HEK293 (cell line): ENCODE measurements at regions not wholly inside any gene's neighbourhood (a gene's known extent, or its start where the extent isn't known, plus 50 kb on each side); places are given as distances from the start of the nearest gene placed in this dataset.
A peak's percentile ranks its signal among the peaks of the same experiment; 100 is the strongest.

ENCODE experiments used
- CTCF ChIA-PET: fragments of 350-600 bp; formaldehyde crosslinking; extraction: SDS; loops from one replicate; lab custom pipeline; 2021; ENCODE audit warnings: antibody characterized with exemption; lab: Yijun Ruan, JAX
- POLR2A ChIA-PET: fragments of 300-600 bp; formaldehyde crosslinking; extraction: SDS; loops from one replicate; lab custom pipeline; 2020; ENCODE audit warnings: antibody characterized with exemption, inconsistent platforms; lab: Yijun Ruan, JAX
- H3K27ac ChIP-seq: fragments of 200-500 bp; sonication (Bioruptor generic); 2 replicates; pipeline ENCODE4 v1.5.1; 2014; ENCODE audit warnings: low read depth, low read length, control low read depth, inconsistent platforms; ENCODE audit errors: extremely low read depth
- H3K36me3 ChIP-seq, 2 experiments: fragments of 200-500 bp in 1 of 2; sonication (Bioruptor generic) in 1 of 2; 1 replicate in 1 of 2; 2 replicates in 1 of 2; pipeline ENCODE4 v1.5.1; 2014 to 2017; ENCODE audit warnings: inconsistent platforms in 2 of 2, low read length in 2 of 2; ENCODE audit not compliant: control insufficient read depth in 2 of 2, insufficient read depth in 1 of 2
- H3K4me1 ChIP-seq: fragments of 200-500 bp; sonication (Bioruptor generic); 2 replicates; pipeline ENCODE4 v1.5.1; 2014; ENCODE audit warnings: mild to moderate bottlenecking, low read length, inconsistent platforms; ENCODE audit not compliant: control insufficient read depth, insufficient read depth
- H3K4me3 ChIP-seq: 2 replicates; pipeline ENCODE4 v1.5.1; 2011; ENCODE audit warnings: low read depth, mild to moderate bottlenecking, control low read depth, low read length, moderate library complexity
- H3K9me3 ChIP-seq: fragments of 200-500 bp; sonication (Bioruptor generic); 2 replicates; pipeline ENCODE4 v1.5.1; 2014; ENCODE audit warnings: low read depth, low read length, inconsistent platforms; ENCODE audit not compliant: control insufficient read depth, insufficient read depth
- GLIS1 ChIP-seq: fragments of 450-650 bp; formaldehyde crosslinking; IDR thresholded peaks from 2 replicates; pipeline ENCODE4 v1.5.1; 2016; ENCODE audit warnings: missing biosample characterization, missing genetic modification characterization
- HOXD13 ChIP-seq: sonication (generic); formaldehyde crosslinking; IDR thresholded peaks from 2 replicates; pipeline ENCODE4 v1.8.0; 2022; ENCODE audit warnings: missing genetic modification reagents, borderline replicate concordance
- ZBTB1 ChIP-seq: fragments of 450-650 bp; formaldehyde crosslinking; IDR thresholded peaks from 2 replicates; pipeline ENCODE4 v1.5.1; 2016; ENCODE audit warnings: missing biosample characterization, missing genetic modification characterization
- ZFP41 ChIP-seq: fragments of 450-650 bp; formaldehyde crosslinking; IDR thresholded peaks from 2 replicates; pipeline ENCODE4 v1.5.1; 2016; ENCODE audit warnings: missing biosample characterization, missing genetic modification characterization, borderline replicate concordance
- ZNF138 ChIP-seq: fragments of 450-650 bp; formaldehyde crosslinking; IDR thresholded peaks from 2 replicates; pipeline ENCODE4 v1.5.1; 2016; ENCODE audit warnings: missing biosample characterization, missing genetic modification characterization, borderline replicate concordance
- ZNF155 ChIP-seq: fragments of 450-650 bp; formaldehyde crosslinking; IDR thresholded peaks from 2 replicates; pipeline ENCODE4 v1.5.1; 2016; ENCODE audit warnings: missing biosample characterization, missing genetic modification characterization
- ZNF184 ChIP-seq: fragments of 450-650 bp; IDR thresholded peaks from 2 replicates; pipeline ENCODE4 v1.5.1; 2018; ENCODE audit warnings: missing biosample characterization, mild to moderate bottlenecking, missing genetic modification characterization
- ZNF24 ChIP-seq: fragments of 450-650 bp; formaldehyde crosslinking; IDR thresholded peaks from 2 replicates; pipeline ENCODE4 v1.5.1; 2016; ENCODE audit warnings: missing biosample characterization, missing genetic modification characterization
- ZNF292 ChIP-seq: fragments of 450-650 bp; formaldehyde crosslinking; IDR thresholded peaks from 2 replicates; pipeline ENCODE4 v1.5.1; 2016; ENCODE audit warnings: low read depth, missing biosample characterization, missing genetic modification characterization, borderline replicate concordance
- ZNF324 ChIP-seq: fragments of 450-650 bp; formaldehyde crosslinking; IDR thresholded peaks from 2 replicates; pipeline ENCODE4 v1.5.1; 2016; ENCODE audit warnings: missing biosample characterization, missing genetic modification characterization
- ZNF473 ChIP-seq: fragments of 450-650 bp; formaldehyde crosslinking; IDR thresholded peaks from 2 replicates; pipeline ENCODE4 v1.5.1; 2017; ENCODE audit warnings: missing biosample characterization, missing genetic modification characterization
- ZNF521 ChIP-seq: fragments of 450-650 bp; formaldehyde crosslinking; IDR thresholded peaks from 2 replicates; pipeline ENCODE4 v1.5.1; 2017; ENCODE audit warnings: missing biosample characterization, mild to moderate bottlenecking, missing genetic modification characterization
- ZNF548 ChIP-seq: fragments of 450-650 bp; formaldehyde crosslinking; IDR thresholded peaks from 2 replicates; pipeline ENCODE4 v1.5.1; 2016; ENCODE audit warnings: missing biosample characterization, missing genetic modification characterization
- ZNF654 ChIP-seq: fragments of 450-650 bp; formaldehyde crosslinking; IDR thresholded peaks from 2 replicates; pipeline ENCODE4 v1.5.1; 2016; ENCODE audit warnings: low read depth, missing biosample characterization, missing genetic modification characterization
- ZNF660 ChIP-seq: fragments of 450-650 bp; IDR thresholded peaks from 2 replicates; pipeline ENCODE4 v1.5.1; 2018; ENCODE audit warnings: missing biosample characterization, mild to moderate bottlenecking, missing genetic modification characterization
- ZNF76 ChIP-seq: fragments of 450-650 bp; formaldehyde crosslinking; IDR thresholded peaks from 2 replicates; pipeline ENCODE4; 2016; ENCODE audit warnings: low read depth, missing biosample characterization, missing genetic modification characterization, borderline replicate concordance
- ZNF792 ChIP-seq: fragments of 450-650 bp; formaldehyde crosslinking; IDR thresholded peaks from 2 replicates; pipeline ENCODE4 v1.5.1; 2016; ENCODE audit warnings: missing biosample characterization, missing genetic modification characterization
- ZXDB ChIP-seq: fragments of 450-650 bp; formaldehyde crosslinking; IDR thresholded peaks from 2 replicates; pipeline ENCODE4 v1.5.1; 2016; ENCODE audit warnings: missing biosample characterization, missing genetic modification characterization
- TF ChIP-seq, protein P1 (sequence below): fragments of 450-650 bp; formaldehyde crosslinking; IDR thresholded peaks from 2 replicates; pipeline ENCODE4 v1.5.1; 2016; ENCODE audit warnings: missing biosample characterization, missing genetic modification characterization
- TF ChIP-seq, protein P2 (sequence below): fragments of 450-650 bp; formaldehyde crosslinking; IDR thresholded peaks from 2 replicates; pipeline ENCODE4 v1.5.1; 2017; ENCODE audit warnings: missing biosample characterization, missing genetic modification characterization
- TF ChIP-seq, protein P3 (sequence below): fragments of 450-650 bp; formaldehyde crosslinking; IDR thresholded peaks from 2 replicates; pipeline ENCODE4 v1.5.1; 2016; ENCODE audit warnings: missing biosample characterization, missing genetic modification characterization
- TF ChIP-seq, protein P4 (sequence below): fragments of 450-650 bp; formaldehyde crosslinking; optimal IDR thresholded peaks from 2 replicates; pipeline ENCODE3; 2016; ENCODE audit warnings: missing biosample characterization, mild to moderate bottlenecking, missing genetic modification characterization

DNA sequence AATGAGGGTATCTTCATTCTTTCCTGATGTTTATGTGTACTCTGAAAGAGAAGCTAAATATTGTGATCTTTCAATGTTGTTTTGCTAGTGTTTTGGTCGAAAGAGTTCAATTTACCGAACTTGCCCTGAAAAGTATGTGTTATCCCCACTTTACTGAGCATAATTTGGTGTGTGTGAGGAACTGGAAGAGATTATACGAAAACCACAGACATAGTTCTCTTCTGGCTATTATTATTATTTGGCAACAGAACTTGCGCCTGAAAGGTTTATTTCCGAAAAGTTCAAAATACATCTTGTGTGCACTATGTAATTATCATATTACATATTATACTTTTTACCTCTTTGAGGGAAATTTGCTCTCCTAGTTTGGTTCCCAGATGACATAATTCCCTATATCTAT lies 232.5 kb upstream of the INTU start:
- no peak for TF ChIP-seq ZNF792
- TF ChIP-seq, protein P1, sequence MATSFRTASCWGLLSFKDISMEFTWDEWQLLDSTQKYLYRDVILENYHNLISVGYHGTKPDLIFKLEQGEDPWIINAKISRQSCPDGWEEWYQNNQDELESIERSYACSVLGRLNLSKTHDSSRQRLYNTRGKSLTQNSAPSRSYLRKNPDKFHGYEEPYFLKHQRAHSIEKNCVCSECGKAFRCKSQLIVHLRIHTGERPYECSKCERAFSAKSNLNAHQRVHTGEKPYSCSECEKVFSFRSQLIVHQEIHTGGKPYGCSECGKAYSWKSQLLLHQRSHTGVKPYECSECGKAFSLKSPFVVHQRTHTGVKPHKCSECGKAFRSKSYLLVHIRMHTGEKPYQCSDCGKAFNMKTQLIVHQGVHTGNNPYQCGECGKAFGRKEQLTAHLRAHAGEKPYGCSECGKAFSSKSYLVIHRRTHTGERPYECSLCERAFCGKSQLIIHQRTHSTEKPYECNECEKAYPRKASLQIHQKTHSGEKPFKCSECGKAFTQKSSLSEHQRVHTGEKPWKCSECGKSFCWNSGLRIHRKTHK (tag by site-specific recombination) = no peak
- TF ChIP-seq ZNF24 (tag by site-specific recombination) = no peak
- POLR2A ChIA-PET = interaction anchor here (0.6 kb wide), 1 partner anchor 719 kb away, joined by 4 read pairs; no protein-coding TSS in a partner anchor
- Histone ChIP-seq H3K9me3 (no peaks in the 10 kb centered on the region), H3K4me1 (no peaks in the 10 kb centered on the region), H3K4me3 (no peak overlapping the region), H3K36me3 (no peaks in the 10 kb centered on the region), H3K27ac (no peak overlapping the region)
- CTCF ChIA-PET = interaction anchor here (0.5 to 1.4 kb wide), 6 partner anchors 9 to 1561 kb away, joined by 3 to 5 read pairs (median 3); no protein-coding TSS in a partner anchor

DNA sequence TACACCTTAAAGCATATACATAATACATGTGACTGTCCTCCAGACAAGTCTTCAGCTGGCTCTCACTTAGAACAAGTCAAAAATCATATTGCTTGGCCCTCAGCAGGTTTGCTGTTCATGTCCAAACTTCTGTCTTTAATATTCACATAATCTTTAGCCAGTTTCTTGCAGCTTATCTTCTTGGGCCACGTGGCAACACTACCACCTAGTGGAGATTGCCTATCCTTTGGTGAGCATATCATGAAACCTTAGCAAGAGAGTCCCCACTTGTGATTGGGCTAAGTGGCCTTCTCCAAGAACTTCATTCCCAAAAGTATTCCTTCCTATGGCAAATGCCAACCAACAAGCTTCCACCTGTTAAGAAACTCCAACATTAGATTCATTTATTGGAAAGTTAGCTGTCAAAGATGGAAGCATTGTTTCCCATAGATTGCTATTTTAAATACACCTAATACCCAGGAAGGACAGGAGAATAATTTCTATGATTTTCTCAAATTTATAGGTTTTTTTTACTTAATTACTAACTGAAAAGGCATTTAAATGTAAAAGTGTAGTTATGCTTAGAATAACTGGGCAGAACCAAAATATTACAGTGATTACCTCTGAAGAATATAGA lies 231.9 kb upstream of the INTU start:
- Histone ChIP-seq H3K4me1 (no peaks in the 10 kb centered on the region), H3K27ac (no peak overlapping the region), H3K36me3 (no peaks in the 10 kb centered on the region), H3K9me3 (no peaks in the 10 kb centered on the region), H3K4me3 (no peak overlapping the region)
- ChIA-PET CTCF (interaction anchor here (0.5 to 1.4 kb wide), 9 partner anchors 8 to 1561 kb away, joined by 3 to 5 read pairs (median 3); no protein-coding TSS in a partner anchor), POLR2A (interaction anchor here (0.6 kb wide), 1 partner anchor 719 kb away, joined by 4 read pairs; no protein-coding TSS in a partner anchor)
- no peak for TF ChIP-seq ZNF521 (tag by site-specific recombination)
- peak; percentile 56 for TF ChIP-seq ZNF654 (tag by site-specific recombination)

DNA sequence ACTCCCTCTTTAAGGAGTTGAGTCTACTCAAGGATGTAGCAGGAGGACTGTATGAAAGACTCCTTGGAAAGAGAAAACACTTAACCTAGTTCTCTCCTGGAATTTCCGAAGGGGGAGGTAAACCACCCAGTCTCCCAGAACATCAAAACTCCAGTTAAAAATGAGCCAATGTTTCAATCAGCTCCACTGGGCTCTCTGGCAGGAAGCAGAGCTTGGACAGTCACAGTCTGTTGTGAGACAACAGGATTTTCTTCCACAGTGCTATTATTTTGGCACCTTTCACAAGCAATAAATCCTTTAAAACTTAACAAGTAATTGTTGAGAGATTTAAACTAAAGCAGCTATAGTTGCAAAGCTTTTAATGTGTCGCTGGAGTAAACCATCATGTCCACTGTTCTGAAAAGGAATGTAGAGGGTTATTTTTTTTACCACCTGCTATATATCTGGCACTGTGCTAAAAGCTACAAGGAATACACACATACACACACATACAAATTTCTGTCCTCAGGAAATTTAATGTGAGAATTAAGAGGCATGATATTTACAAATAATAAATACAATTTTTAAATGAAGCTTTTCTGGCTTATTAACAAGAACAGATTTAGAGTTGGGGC lies 229.2 kb upstream of the INTU start:
- POLR2A ChIA-PET = no interaction called here
- Histone ChIP-seq H3K9me3 (no peaks in the 10 kb centered on the region), H3K36me3 (no peaks in the 10 kb centered on the region), H3K4me1 (no peaks in the 10 kb centered on the region), H3K4me3 (no peak overlapping the region), H3K27ac (no peak overlapping the region)
- CTCF ChIA-PET = no interaction called here
- TF ChIP-seq ZNF660 = no peak
- TF ChIP-seq GLIS1 (tag by site-specific recombination) = peak; percentile 68

DNA sequence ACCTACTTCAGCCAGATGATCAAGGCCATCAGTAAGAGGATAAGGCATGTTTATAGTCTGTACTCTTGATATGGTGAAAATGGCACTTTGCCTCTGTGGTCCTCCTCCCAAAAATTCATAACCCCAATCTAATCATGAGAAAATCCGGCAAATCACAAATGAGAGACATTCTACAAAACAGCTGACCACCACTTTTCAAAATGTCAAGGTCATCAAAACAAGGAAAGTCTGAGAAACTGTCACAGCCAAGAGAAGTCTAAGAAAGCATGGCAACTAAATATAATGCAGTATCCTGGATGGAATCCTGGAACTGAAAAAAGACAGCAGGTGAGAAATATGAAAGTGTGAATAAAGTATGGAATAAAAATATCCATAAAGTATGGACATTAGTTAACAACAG lies 226.6 kb upstream of the INTU start:
- Histone ChIP-seq H3K27ac (no peak overlapping the region), H3K36me3 (no peaks in the 10 kb centered on the region), H3K4me3 (no peak overlapping the region), H3K9me3 (no peaks in the 10 kb centered on the region), H3K4me1 (no peaks in the 10 kb centered on the region)
- POLR2A ChIA-PET = no interaction called here
- CTCF ChIA-PET = interaction anchor here (0.6 kb wide), 1 partner anchor 480 kb away, joined by 5 read pairs; no protein-coding TSS in a partner anchor
- TF ChIP-seq ZNF155 (tag by site-specific recombination) = no peak
- TF ChIP-seq ZNF473 = no peak
- no peak for TF ChIP-seq ZNF521 (tag by site-specific recombination)
- no peak for TF ChIP-seq ZFP41 (tag by site-specific recombination)
- TF ChIP-seq ZNF184 = no peak
- no peak for TF ChIP-seq HOXD13 (CRISPR knock-in tag)
- TF ChIP-seq, protein P2, sequence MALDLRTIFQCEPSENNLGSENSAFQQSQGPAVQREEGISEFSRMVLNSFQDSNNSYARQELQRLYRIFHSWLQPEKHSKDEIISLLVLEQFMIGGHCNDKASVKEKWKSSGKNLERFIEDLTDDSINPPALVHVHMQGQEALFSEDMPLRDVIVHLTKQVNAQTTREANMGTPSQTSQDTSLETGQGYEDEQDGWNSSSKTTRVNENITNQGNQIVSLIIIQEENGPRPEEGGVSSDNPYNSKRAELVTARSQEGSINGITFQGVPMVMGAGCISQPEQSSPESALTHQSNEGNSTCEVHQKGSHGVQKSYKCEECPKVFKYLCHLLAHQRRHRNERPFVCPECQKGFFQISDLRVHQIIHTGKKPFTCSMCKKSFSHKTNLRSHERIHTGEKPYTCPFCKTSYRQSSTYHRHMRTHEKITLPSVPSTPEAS (tag by site-specific recombination) = no peak
- no peak for TF ChIP-seq ZXDB (tag by site-specific recombination)
- no peak for TF ChIP-seq ZNF76 (tag by site-specific recombination)
- TF ChIP-seq ZBTB1 = no peak
- TF ChIP-seq, protein P3, sequence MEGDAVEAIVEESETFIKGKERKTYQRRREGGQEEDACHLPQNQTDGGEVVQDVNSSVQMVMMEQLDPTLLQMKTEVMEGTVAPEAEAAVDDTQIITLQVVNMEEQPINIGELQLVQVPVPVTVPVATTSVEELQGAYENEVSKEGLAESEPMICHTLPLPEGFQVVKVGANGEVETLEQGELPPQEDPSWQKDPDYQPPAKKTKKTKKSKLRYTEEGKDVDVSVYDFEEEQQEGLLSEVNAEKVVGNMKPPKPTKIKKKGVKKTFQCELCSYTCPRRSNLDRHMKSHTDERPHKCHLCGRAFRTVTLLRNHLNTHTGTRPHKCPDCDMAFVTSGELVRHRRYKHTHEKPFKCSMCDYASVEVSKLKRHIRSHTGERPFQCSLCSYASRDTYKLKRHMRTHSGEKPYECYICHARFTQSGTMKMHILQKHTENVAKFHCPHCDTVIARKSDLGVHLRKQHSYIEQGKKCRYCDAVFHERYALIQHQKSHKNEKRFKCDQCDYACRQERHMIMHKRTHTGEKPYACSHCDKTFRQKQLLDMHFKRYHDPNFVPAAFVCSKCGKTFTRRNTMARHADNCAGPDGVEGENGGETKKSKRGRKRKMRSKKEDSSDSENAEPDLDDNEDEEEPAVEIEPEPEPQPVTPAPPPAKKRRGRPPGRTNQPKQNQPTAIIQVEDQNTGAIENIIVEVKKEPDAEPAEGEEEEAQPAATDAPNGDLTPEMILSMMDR (tag by site-specific recombination) = no peak
- TF ChIP-seq ZNF292 (tag by site-specific recombination) = no peak
- TF ChIP-seq ZNF324 (tag by site-specific recombination) = no peak
- TF ChIP-seq ZNF548 (tag by site-specific recombination) = no peak
- TF ChIP-seq, protein P4, sequence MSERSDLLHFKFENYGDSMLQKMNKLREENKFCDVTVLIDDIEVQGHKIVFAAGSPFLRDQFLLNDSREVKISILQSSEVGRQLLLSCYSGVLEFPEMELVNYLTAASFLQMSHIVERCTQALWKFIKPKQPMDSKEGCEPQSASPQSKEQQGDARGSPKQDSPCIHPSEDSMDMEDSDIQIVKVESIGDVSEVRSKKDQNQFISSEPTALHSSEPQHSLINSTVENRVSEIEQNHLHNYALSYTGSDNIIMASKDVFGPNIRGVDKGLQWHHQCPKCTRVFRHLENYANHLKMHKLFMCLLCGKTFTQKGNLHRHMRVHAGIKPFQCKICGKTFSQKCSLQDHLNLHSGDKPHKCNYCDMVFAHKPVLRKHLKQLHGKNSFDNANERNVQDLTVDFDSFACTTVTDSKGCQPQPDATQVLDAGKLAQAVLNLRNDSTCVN (tag by site-specific recombination) = no peak
- TF ChIP-seq ZNF138 (tag by site-specific recombination) = no peak
